ENCODE measurements at regions not wholly inside any gene's neighbourhood (a gene's known extent, or its start where the extent isn't known, plus 50 kb on each side); places are given as distances from the start of the nearest gene placed in this dataset.

DNA sequence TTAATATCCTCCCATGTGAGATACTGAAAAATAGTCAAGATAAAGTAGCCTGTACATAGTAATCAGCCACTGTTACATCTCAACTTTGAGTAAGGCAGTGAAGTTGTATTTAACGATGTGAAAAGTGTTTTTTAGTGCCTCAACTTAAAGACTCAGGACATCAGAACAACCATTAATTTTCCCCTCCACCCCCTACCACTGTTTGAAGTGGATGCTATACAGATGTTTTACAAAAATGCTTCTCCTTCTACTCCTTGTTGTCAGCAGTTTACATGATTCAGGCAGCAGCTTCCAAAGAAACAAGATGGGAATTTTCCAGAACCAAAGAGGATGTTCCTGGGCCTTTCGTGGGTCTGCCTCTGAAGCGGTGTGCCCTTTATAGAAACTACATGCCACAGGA lies 143.6 kb downstream of the RPAP3 start:
- H3K9me3 ChIP-seq (ENCODE audit: severe bottlenecking) = no peaks in the 10 kb centered on the region
- no peak overlapping the region for H3K27ac ChIP-seq (ENCODE audit: poor library complexity, severe bottlenecking)
- no peaks in the 10 kb centered on the region for H3K27me3 ChIP-seq (ENCODE audit: insufficient read depth, poor library complexity, severe bottlenecking)
- H3K4me1 ChIP-seq (ENCODE audit: insufficient read depth, poor library complexity, severe bottlenecking) = no peaks in the 10 kb centered on the region
- ATAC-seq (ENCODE audit: low read depth) = no peak
- TF ChIP-seq, protein P1, sequence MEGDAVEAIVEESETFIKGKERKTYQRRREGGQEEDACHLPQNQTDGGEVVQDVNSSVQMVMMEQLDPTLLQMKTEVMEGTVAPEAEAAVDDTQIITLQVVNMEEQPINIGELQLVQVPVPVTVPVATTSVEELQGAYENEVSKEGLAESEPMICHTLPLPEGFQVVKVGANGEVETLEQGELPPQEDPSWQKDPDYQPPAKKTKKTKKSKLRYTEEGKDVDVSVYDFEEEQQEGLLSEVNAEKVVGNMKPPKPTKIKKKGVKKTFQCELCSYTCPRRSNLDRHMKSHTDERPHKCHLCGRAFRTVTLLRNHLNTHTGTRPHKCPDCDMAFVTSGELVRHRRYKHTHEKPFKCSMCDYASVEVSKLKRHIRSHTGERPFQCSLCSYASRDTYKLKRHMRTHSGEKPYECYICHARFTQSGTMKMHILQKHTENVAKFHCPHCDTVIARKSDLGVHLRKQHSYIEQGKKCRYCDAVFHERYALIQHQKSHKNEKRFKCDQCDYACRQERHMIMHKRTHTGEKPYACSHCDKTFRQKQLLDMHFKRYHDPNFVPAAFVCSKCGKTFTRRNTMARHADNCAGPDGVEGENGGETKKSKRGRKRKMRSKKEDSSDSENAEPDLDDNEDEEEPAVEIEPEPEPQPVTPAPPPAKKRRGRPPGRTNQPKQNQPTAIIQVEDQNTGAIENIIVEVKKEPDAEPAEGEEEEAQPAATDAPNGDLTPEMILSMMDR (IDR thresholded peaks at IDR 0.05; ENCODE audit: poor library complexity, severe bottlenecking) = no peak
- no peak overlapping the region for H3K4me3 ChIP-seq (ENCODE audit: severe bottlenecking)
- DNase-seq (ENCODE audit: low spot score) = no peak
- no peaks in the 10 kb centered on the region for H3K36me3 ChIP-seq (ENCODE audit: low read depth)

- Histone ChIP-seq H3K9me3 (ENCODE audit: severe bottlenecking) (no peaks in the 10 kb centered on the region), H3K4me3 (ENCODE audit: severe bottlenecking) (no peak overlapping the region), H3K4me1 (ENCODE audit: insufficient read depth, poor library complexity, severe bottlenecking) (no peaks in the 10 kb centered on the region), H3K36me3 (ENCODE audit: low read depth) (no peaks in the 10 kb centered on the region), H3K27me3 (ENCODE audit: insufficient read depth, poor library complexity, severe bottlenecking) (no peaks in the 10 kb centered on the region), H3K27ac (ENCODE audit: poor library complexity, severe bottlenecking) (no peak overlapping the region)
- TF ChIP-seq, protein P1 (IDR thresholded peaks at IDR 0.05; ENCODE audit: poor library complexity, severe bottlenecking) = no peak
- DNase-seq (ENCODE audit: low spot score) (no peak), ATAC-seq (ENCODE audit: low read depth) (peak; percentile 35; the same call in 1 of the 3 replicates)
These were observed 144.1 kb downstream of the RPAP3 start for GRCh38 chr12:47561746-47562145.

GRCh38 chr12:47560415-47560814 lies 145.4 kb downstream of the RPAP3 start:
- H3K27me3 ChIP-seq (ENCODE audit: insufficient read depth, poor library complexity, severe bottlenecking) = no peaks in the 10 kb centered on the region
- ATAC-seq (ENCODE audit: low read depth) (no peak), DNase-seq (ENCODE audit: low spot score) (no peak)
- no peak overlapping the region for H3K4me3 ChIP-seq (ENCODE audit: severe bottlenecking)
- TF ChIP-seq, protein P1 (IDR thresholded peaks at IDR 0.05; ENCODE audit: poor library complexity, severe bottlenecking) = no peak
- H3K4me1 ChIP-seq (ENCODE audit: insufficient read depth, poor library complexity, severe bottlenecking) = no peaks in the 10 kb centered on the region
- no peaks in the 10 kb centered on the region for H3K9me3 ChIP-seq (ENCODE audit: severe bottlenecking)
- H3K36me3 ChIP-seq (ENCODE audit: low read depth) = no peaks in the 10 kb centered on the region
- H3K27ac ChIP-seq (ENCODE audit: poor library complexity, severe bottlenecking) = no peak overlapping the region

- H3K9me3 ChIP-seq (ENCODE audit: severe bottlenecking) = no peaks in the 10 kb centered on the region
- H3K27ac ChIP-seq (ENCODE audit: poor library complexity, severe bottlenecking) = no peak overlapping the region
- no peaks in the 10 kb centered on the region for H3K36me3 ChIP-seq (ENCODE audit: low read depth)
- H3K4me1 ChIP-seq (ENCODE audit: insufficient read depth, poor library complexity, severe bottlenecking) = no peaks in the 10 kb centered on the region
- DNase-seq (ENCODE audit: low spot score) (no peak), ATAC-seq (ENCODE audit: low read depth) (no peak)
- TF ChIP-seq, protein P1 (IDR thresholded peaks at IDR 0.05; ENCODE audit: poor library complexity, severe bottlenecking) = no peak
- H3K4me3 ChIP-seq (ENCODE audit: severe bottlenecking) = no peak overlapping the region
- H3K27me3 ChIP-seq (ENCODE audit: insufficient read depth, poor library complexity, severe bottlenecking) = no peaks in the 10 kb centered on the region
These were observed 147.0 kb downstream of the RPAP3 start for GRCh38 chr12:47558625-47559345.

DNA sequence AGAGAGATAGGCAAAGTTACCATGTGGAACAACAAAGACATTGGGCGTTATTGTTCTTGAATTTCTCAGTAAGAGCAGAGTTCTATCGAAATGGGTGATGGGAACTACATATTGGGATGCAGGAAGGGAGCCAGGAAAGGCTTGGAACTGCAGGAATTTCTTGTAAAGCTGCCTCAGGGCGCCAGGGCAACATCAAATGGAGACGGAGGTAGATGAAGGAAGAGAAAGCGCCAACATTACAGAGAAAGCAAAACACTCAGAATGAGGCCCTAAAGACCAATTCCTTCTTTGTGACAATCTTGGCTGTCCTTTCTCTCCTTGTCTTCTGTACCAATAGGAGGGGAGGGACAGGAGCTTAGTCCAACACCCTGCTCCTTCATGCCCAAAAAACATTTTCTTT lies 148.4 kb downstream of the RPAP3 start:
- no peaks in the 10 kb centered on the region for H3K36me3 ChIP-seq (ENCODE audit: low read depth)
- H3K27ac ChIP-seq (ENCODE audit: poor library complexity, severe bottlenecking) = no peak overlapping the region
- TF ChIP-seq, protein P1 (IDR thresholded peaks at IDR 0.05; ENCODE audit: poor library complexity, severe bottlenecking) = no peak
- no peaks in the 10 kb centered on the region for H3K27me3 ChIP-seq (ENCODE audit: insufficient read depth, poor library complexity, severe bottlenecking)
- DNase-seq (ENCODE audit: low spot score) (no peak), ATAC-seq (ENCODE audit: low read depth) (no peak)
- H3K4me1 ChIP-seq (ENCODE audit: insufficient read depth, poor library complexity, severe bottlenecking) = no peaks in the 10 kb centered on the region
- H3K9me3 ChIP-seq (ENCODE audit: severe bottlenecking) = no peaks in the 10 kb centered on the region
- no peak overlapping the region for H3K4me3 ChIP-seq (ENCODE audit: severe bottlenecking)

Data from RWPE2 (cell line).